Retina (tissue), 1 donor: ENCODE measurements at regions not wholly inside any gene's neighbourhood (a gene's known extent, or its start where the extent isn't known, plus 50 kb on each side); places are given as distances from the start of the nearest gene placed in this dataset.
"Not testable (repeated sequence)": the region's sequence is repeated elsewhere in the genome, so short reads cannot be mapped to it uniquely, and the experiment has no call there.

Source experiments
- DNase-seq: peaks from one replicate; pipeline ENCODE4 v3.0.0-alpha.2; 2016

GRCh38 chr18:78879072-78879883, 100.3 kb upstream of the SALL3 start:
- not testable (repeated sequence) for DNase-seq

GRCh38 chr18:78882585-78882984, 97.0 kb upstream of the SALL3 start:
- DNase-seq, result no peak

GRCh38 chr18:78883501-78883900, 96.1 kb upstream of the SALL3 start:
- DNase-seq, result no peak

GRCh38 chr18:78884502-78884901, 95.1 kb upstream of the SALL3 start:
- DNase-seq, result no peak

GRCh38 chr18:78889250-78889649, 90.4 kb upstream of the SALL3 start:
- no peak for DNase-seq

- no peak for DNase-seq
Measured at GRCh38 chr18:78890388-78890787, 89.2 kb upstream of the SALL3 start.

GRCh38 chr18:78891185-78891762, 88.3 kb upstream of the SALL3 start:
- DNase-seq, result no peak

- DNase-seq, result no peak
Measured at GRCh38 chr18:78892177-78892576, 87.4 kb upstream of the SALL3 start.

- DNase-seq, result no peak
Measured at GRCh38 chr18:78892721-78893120, 86.9 kb upstream of the SALL3 start.

GRCh38 chr18:78893281-78894032, 86.2 kb upstream of the SALL3 start:
- DNase-seq, result peak; percentile 47

- no peak for DNase-seq
Measured at GRCh38 chr18:78894033-78894305, 85.6 kb upstream of the SALL3 start.

- no peak for DNase-seq
Measured at GRCh38 chr18:78895207-78896001, 84.2 kb upstream of the SALL3 start.

- DNase-seq, result no peak
Measured at GRCh38 chr18:78896111-78896905, 83.3 kb upstream of the SALL3 start.

- DNase-seq, result no peak
Measured at GRCh38 chr18:78898066-78898465, 81.6 kb upstream of the SALL3 start.

GRCh38 chr18:78898635-78899034, 81.0 kb upstream of the SALL3 start:
- DNase-seq, result no peak

- DNase-seq, result no peak
Measured at GRCh38 chr18:78899241-78899640, 80.4 kb upstream of the SALL3 start.

GRCh38 chr18:78900938-78901909, 78.4 kb upstream of the SALL3 start:
- DNase-seq, result no peak

- DNase-seq, result no peak
Measured at GRCh38 chr18:78901923-78902794, 77.5 kb upstream of the SALL3 start.

GRCh38 chr18:78902795-78903435, 76.7 kb upstream of the SALL3 start:
- DNase-seq, result no peak
